ENCODE measurements at regions not wholly inside any gene's neighbourhood (a gene's known extent, or its start where the extent isn't known, plus 50 kb on each side); places are given as distances from the start of the nearest gene placed in this dataset.
"Not testable (repeated sequence)": the region's sequence is repeated elsewhere in the genome, so short reads cannot be mapped to it uniquely, and the experiment has no call there.

- Histone ChIP-seq H2AFZ (ENCODE audit: insufficient read depth, low read depth, low read length, poor library complexity, severe bottlenecking) (no peak overlapping the region), H3K4me3 (replicated peaks in 1 of 3; ENCODE audit: low read depth in 2 of 3, low read length in 3 of 3) (no peak overlapping the region), H3K9ac (ENCODE audit: insufficient read depth, low read length, poor library complexity, severe bottlenecking) (no peak overlapping the region), H3K27ac (ENCODE audit: low read depth in 1 of 2, low read length in 2 of 2) (no peak overlapping the region), H3K79me2 (ENCODE audit: insufficient read depth, low read length) (no peaks in the 10 kb centered on the region), H3K9me3 (replicated peaks in 1 of 2; ENCODE audit: control insufficient read depth in 1 of 2, insufficient read depth in 1 of 2, low read length in 2 of 2) (peaks cover 19 to 29% of the 10 kb centered on the region in 2 donors), H3K4me1 (ENCODE audit: control insufficient read depth in 1 of 2, insufficient read depth in 2 of 2, low read length in 2 of 2) (no peaks in the 10 kb centered on the region), H4K20me1 (ENCODE audit: insufficient read depth, low read length) (no peaks in the 10 kb centered on the region), H3K27me3 (ENCODE audit: control insufficient read depth in 2 of 2, insufficient read depth in 2 of 2, low read length in 2 of 2) (no peaks in the 10 kb centered on the region), H3K4me2 (replicated peaks; ENCODE audit: extremely low read depth, low read length, poor library complexity, severe bottlenecking) (no peak overlapping the region), H3K36me3 (replicated peaks in 1 of 2; ENCODE audit: control insufficient read depth in 1 of 2, insufficient read depth in 2 of 2, low read length in 2 of 2) (no peaks in the 10 kb centered on the region)
- H3K36me3 Mint-ChIP-seq = no peaks in the 10 kb centered on the region
- peaks cover 0 to 1% (median 0%) of the 10 kb centered on the region in 3 donors for H3K27me3 Mint-ChIP-seq (ENCODE audit: low read depth in 3 of 3)
- peaks cover 8 to 24% (median 12%) of the 10 kb centered on the region in 7 donors for H3K9me3 Mint-ChIP-seq
- no peak overlapping the region for H3K27ac Mint-ChIP-seq
- intact Hi-C loops (cut with micrococcal nuclease) = no loop called here
- no peak for TF ChIP-seq CTCF (IDR thresholded peaks at IDR 0.05)
- WGBS (ENCODE audit: insufficient coverage) = no CpG with 5 or more reads among the region's 1 CpG
- no peak overlapping the region for H3K4me3 Mint-ChIP-seq
- H3K4me1 Mint-ChIP-seq = no peaks in the 10 kb centered on the region
- DNase-seq = no peak
Observed at GRCh38 chr7:153224890-153225289, 465.3 kb downstream of the ACTR3B start.

GRCh38 chr7:153245136-153245535 is 485.6 kb downstream of the ACTR3B start:
- no CpG with 5 or more reads among the region's 7 CpGs for WGBS (ENCODE audit: insufficient coverage)
- H3K27me3 ChIP-seq (ENCODE audit: control insufficient read depth in 2 of 2, insufficient read depth in 2 of 2, low read length in 2 of 2); H3K27me3 Mint-ChIP-seq (ENCODE audit: low read depth in 3 of 3); intact Hi-C loops (cut with micrococcal nuclease); H3K9ac ChIP-seq (ENCODE audit: insufficient read depth, low read length, poor library complexity, severe bottlenecking); H3K4me3 Mint-ChIP-seq; H3K79me2 ChIP-seq (ENCODE audit: insufficient read depth, low read length); H3K36me3 Mint-ChIP-seq; H3K27ac ChIP-seq (ENCODE audit: low read depth in 1 of 2, low read length in 2 of 2); H3K4me3 ChIP-seq (replicated peaks in 1 of 3; ENCODE audit: low read depth in 2 of 3, low read length in 3 of 3); H3K4me1 Mint-ChIP-seq; DNase-seq; H3K4me1 ChIP-seq (ENCODE audit: control insufficient read depth in 1 of 2, insufficient read depth in 2 of 2, low read length in 2 of 2); H2AFZ ChIP-seq (ENCODE audit: insufficient read depth, low read depth, low read length, poor library complexity, severe bottlenecking); H4K20me1 ChIP-seq (ENCODE audit: insufficient read depth, low read length); H3K27ac Mint-ChIP-seq; H3K36me3 ChIP-seq (replicated peaks in 1 of 2; ENCODE audit: control insufficient read depth in 1 of 2, insufficient read depth in 2 of 2, low read length in 2 of 2); H3K4me2 ChIP-seq (replicated peaks; ENCODE audit: extremely low read depth, low read length, poor library complexity, severe bottlenecking): not testable (repeated sequence)
- H3K9me3 Mint-ChIP-seq = peaks cover 0 to 12% (median 2%) of the 10 kb centered on the region in 7 donors
- peaks cover 16 to 28% of the 10 kb centered on the region in 2 donors for H3K9me3 ChIP-seq (replicated peaks in 1 of 2; ENCODE audit: control insufficient read depth in 1 of 2, insufficient read depth in 1 of 2, low read length in 2 of 2)

All from CD14-positive monocyte (primary cell).